Suppressor macrophage treated with lipopolysaccharide for 1 hour (primary cell): ENCODE measurements at regions not wholly inside any gene's neighbourhood (a gene's known extent, or its start where the extent isn't known, plus 50 kb on each side); places are given as distances from the start of the nearest gene placed in this dataset.

ENCODE experiments used
- DNase-seq, 3 donors: peaks; one replicate each; pipeline ENCODE4 v3.0.0-alpha.2; 2020 to 2022

- DNase-seq, result no peak
Observed at GRCh38 chr18:75554644-75555185, 127.2 kb upstream of the SMIM21 start.

DNA sequence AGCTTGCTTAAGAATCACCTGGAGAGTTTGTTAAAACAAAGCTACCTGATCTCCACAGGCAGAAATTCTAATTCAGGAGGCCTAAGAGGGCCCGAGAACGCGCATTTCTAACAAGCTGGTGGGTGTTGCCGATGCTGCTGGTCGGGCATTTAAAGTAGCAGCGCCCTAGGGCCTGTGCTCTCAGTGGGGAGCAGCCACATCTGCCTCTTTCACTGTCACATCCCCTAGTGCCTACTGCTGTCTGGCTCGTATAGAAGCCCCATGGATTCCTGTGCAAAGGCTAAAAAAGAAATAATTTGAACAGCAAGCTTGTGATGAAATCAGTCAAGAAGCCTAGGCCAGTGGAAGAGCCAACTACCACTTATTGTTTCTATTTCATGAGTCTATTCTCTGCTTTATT lies 126.7 kb upstream of the SMIM21 start:
- no peak for DNase-seq

- DNase-seq, result no peak
Observed at GRCh38 chr18:75553021-75553420, 125.5 kb upstream of the SMIM21 start.

- no peak for DNase-seq
Observed at GRCh38 chr18:75551071-75551470, 123.6 kb upstream of the SMIM21 start.

DNA sequence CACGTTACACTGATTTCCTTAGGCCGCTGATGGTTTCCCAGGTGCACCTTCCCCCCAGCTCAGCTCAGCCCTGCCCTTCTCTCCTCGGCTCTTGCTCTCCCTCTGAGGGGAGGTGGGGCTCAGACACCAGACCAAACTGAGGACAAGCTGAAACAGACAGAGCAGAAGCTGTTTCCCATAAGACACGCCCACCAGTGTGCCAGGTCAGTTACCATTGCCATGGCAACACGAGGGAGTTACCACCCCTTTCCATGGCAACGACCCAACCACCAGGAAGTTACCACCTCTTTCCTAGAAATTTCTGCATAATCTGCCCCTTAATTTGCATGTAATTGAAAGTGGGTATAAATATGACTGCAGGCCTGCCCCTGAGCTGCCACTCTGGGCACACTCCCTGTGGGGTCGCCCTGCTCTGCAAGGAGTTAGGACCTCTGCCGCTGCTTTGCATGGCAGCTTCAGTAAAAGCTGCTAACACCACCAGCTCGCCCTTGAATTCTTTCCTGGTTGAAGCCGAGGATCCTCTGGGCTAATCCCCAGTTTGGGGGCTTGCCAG lies 120.9 kb upstream of the SMIM21 start:
- DNase-seq, result no peak

DNA sequence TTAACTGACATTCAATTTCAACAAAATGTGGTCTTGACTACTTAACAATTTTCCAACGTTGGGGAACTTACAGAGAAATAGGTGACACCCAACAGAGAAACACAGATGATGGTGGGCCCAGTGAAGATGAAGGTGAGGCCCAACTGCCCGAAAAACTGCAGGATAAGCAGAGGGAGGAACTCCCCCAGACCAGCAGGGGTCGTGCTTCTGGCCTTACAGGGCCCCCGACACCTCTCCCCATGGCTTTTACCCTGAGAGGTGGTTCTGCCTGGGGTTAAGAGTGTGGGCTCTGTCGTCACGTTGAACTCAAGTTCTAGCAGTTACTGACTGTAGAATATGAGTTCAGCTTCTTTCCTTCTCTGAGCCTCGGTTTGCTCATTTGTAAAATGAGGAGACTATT lies 119.5 kb upstream of the SMIM21 start:
- DNase-seq, result no peak

DNA sequence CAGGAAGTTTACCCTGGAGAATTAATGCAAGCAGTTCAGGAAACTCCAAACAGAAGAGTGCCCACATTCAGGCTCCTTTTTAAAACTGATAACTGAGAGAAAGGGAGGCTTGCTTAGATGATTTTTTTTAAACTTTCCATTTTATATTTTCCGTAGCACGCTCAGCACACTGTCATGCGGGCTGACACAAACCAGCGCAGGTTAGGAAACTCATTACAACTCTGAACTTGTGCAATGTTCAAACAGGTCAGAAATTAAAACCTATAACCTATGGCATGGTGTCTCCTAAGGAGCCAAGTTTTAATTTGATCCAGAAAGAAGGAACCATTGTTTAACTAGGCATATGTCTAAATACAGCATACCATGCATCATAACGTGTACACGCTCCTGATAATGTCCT lies 117.7 kb upstream of the SMIM21 start:
- no peak for DNase-seq

DNA sequence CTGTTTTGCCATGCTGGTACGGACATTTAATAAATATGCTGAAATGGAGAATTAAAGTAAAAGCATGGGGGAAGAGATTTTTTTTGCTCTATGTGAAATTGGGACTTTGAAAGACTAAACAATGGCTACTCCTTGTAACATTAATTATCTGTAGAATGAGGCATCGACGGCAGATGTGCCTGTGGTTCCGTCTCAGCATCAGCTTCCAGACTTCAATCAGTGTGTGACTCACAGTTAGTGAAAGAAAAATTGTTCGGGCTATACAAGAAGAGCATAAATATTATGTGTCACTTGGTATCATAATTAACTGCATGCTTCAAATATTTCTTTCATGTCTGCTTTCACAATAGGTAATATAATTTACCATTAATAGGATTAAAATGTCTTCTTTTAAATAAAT lies 117.0 kb upstream of the SMIM21 start:
- no peak for DNase-seq

DNA sequence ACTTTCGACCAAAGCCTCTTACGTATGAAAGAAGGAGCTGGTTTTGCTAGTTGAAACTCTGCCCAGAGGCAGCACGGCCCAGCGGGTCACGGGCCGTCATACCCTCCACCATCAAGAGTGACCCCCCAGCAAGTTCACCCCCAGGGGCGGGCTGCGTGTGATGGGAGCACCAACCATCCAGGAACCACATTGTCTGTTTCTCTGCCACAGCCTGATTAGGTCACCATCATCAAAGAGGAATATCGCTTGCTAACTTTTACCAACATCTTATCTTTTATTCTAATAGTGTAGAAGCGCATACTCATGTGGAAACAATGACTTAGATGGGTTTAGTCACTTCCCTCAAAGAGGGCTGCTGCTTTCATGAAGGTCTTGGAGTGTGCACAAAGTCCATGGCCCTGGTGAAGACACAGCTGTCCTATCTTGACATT lies 116.6 kb upstream of the SMIM21 start:
- DNase-seq, result no peak

DNA sequence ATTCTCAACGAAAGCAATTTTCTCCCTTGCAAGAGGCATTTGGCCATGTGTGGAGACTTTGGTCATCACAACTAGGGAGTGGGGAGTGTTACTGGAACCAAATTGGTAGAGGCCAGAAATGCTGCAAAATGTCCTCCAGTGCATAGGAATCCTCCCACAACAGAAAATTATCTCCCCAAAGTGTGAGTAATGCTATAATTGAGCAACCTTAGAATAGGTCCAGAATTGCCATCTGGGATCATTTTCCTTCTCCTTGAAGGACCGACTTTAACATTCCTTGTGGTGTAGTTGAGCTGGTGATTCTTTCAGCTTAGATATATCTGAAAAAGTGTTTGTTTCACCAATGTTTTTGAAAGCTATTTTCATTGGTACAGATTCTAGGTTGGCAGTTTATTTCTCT lies 111.2 kb upstream of the SMIM21 start:
- no peak for DNase-seq

DNA sequence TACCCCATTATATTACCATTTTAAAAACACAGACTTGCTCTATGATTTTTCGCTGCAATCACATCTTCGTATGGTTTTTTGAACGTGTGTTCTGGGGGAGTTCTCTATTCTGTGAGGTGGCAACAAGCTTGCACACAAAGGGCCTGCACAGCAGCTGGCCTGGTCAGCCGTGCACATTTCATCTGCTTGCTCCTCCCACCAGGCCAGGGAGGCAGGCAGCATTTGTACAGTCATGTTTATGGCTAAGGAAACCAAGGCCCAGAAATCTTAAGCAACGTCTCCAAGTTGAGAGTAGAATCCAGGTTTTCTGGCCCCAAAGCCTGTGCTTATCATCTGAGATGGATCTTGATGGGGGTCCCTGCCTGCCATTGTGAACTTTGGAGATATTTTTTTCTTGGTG lies 106.4 kb upstream of the SMIM21 start:
- DNase-seq, result no peak

GRCh38 chr18:75533209-75533608 lies 105.7 kb upstream of the SMIM21 start:
- DNase-seq, result no peak

GRCh38 chr18:75531851-75532459 lies 104.5 kb upstream of the SMIM21 start:
- no peak for DNase-seq

DNA sequence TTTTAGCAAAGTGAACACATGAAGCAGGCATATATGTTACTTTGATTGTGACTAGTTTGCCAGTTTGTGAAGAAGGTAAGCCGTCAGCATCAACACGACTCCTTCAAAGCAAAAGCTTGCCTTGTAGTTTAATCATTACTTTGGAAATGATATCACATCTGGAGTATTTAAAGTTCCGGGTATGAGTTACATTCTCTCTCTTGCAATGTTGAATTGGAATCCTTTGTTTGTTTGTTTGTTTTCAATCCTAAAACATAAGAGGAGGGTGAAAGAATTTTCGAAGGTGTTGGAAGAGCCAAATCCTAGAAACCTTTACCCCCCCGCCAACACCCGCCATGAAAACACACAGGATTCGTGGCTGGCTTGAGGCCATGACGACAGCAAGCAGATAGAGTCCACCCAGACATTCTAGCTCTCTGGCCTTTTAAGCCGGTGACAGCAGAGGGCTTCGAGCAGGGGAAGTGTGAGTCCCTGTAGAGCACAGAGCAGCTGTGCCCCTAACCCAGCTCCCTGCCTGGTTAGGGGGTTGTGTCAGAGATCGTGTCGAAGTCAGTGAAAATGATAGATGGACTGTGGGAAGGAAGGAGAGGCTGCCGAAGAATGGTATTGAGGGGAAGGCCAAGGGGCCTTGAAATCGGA lies 103.8 kb upstream of the SMIM21 start:
- no peak for DNase-seq

DNA sequence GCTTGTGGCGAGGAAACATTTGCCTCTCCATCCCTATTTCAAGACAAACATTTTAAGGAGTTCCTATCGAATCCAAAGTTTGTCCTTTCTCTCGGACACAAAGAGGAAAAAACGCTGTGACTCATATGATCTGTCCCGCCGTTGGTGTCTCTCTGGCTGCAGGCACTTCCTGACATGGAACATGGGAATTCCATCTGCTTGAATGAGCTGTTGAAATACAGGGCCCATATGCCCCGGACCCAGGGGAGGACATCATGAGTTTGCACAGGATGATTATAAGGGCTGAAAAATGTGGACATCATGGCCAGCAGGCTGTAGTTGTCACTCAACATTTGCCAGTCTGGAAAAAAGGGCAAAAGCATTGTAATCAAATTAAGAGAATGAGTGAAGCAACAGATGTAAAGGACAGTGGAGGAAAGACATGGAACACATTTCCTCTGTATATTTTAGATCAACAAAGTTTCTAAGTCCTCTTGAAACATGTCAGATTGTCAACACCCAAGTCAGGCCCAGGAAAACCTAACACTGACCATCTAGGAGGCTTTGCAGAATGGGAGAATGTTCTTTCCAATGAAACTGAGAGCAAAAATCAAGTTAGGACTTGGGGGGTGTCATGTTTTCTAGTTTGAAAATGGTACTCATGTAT lies 103.2 kb upstream of the SMIM21 start:
- no peak for DNase-seq

DNA sequence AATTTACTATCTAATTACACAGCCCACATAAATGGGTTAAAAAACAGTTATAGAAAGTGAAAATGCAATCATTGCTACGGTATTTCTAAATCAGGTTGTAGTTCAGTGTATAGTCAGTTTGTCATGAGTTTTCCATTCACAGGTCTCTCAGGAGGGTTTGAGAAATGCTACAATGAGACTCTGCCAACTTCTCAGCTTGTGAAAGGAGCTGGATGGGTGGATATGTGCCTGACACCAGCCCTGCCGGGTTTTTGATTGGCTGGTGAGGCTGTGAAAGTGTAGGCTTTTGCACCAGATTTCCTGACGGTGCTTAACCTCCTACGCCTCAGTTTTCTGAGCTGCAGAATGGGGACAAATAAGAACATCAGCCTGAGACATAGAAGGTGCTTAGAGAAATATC lies 102.6 kb upstream of the SMIM21 start:
- no peak for DNase-seq

- DNase-seq, result no peak
Observed at GRCh38 chr18:75529394-75529793, 101.9 kb upstream of the SMIM21 start.

DNA sequence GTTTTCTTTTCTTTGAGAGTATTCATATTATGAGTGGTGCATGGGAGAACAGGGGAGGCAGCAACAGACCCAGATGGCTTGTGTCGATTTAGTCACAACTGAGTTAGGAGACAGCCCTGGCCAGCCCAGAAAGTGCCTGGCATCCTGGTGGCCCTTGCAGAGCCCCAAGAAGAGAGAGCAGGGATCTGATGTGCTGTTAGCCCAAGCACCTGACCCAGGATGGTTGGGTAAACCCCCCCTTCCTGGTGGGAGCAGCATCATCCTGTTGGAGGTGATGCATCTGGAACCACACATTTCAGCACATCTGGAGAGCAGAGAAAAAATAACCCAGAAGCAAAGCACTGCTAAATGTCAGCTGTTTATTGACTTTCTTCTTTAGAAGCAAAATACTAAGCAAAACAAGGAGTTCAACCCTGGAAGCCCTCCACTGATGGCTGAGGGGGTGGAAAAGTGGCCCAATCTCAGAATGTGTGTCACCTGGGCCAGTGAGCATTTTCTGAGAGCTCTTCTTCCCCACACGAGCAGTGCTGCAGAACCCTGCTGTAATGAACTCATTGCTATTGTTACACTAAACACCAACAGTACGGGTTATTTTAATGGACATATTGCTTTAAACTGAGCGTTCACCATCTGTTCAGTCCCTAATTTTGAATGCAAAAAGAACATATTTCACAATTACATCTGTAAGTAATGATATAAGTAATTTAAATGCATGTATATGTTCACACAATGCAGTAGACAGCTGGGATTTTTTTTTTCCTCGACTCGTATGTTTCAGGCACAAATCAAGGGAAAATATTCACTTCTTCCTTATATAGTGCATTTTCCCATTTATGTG lies 100.6 kb upstream of the SMIM21 start:
- no peak for DNase-seq

DNA sequence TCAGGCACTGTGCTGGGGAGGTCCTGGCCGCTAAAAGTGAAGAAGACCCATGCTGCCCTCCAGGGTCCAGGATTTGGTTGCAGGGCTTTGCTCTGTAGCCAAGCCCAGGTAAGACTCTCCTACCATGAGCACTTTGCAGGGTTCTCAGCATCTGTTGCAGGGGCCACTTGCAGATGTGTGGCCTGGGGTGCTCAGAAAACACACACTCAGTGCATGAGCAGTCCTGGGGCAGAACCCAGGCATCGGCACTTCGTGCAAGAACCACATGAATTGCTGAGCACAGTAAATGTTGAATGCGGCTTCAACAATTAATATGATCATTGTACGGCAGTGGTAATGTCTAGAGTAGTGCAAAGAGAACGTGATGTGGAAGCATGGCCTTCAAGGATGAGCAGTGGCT lies 98.5 kb upstream of the SMIM21 start:
- no peak for DNase-seq

DNA sequence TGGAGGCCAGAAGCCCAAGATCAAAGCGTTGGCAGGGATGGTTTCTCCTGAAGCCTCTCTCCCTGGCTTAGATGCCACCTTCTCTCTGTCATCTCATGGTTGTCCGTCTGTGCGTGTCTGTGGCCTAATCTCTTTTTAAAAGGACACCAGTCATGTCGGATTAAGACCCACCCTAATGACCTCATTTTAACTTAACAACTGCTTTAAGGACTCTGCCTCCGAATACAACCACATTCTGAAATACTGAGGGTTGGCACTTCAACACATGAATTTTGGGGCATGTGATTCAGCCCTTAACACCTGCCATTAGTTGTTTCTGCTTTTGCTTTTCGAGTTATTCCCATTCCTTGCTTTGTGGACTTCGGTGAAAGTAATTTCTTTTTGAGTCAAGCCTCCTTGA lies 97.8 kb upstream of the SMIM21 start:
- DNase-seq, result no peak

DNA sequence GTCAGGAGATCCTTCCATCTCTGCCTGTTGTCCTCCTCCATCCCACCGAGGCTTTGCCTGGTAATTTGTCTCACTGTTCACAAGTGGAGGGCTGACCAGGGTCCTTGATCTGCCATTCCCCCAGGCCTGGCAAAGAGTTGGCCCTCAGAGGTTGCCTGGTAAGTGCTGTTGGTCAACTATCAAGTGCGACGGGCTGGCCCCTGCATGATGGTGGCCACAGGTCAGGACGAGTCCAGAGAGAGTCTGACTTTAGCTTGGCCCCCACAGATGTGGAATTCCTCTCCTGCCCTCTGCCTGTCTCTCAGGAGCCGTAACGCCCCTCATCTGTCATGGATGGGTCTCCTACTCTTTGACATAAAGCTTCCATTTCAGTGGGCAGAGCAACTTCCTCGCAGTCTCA lies 97.3 kb upstream of the SMIM21 start:
- no peak for DNase-seq

DNA sequence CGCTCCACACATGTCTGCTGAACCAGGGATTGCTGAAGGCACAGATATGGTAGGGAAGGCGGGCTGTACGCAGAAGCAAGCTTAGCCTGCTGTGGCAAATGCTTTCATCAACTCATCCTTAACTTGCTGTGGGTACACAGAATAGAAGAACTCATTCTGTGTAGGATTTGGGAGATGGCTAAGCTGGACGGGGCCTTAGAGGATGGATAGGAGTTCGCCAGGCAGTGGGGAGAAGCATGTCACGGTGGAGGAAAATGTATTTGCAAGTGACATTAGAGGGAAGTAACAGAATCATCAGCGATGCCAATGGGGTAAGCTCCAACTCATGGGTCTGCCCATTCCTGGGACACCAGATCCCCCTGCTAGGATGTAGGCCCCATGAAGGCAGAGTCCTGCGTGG lies 96.7 kb upstream of the SMIM21 start:
- no peak for DNase-seq

DNA sequence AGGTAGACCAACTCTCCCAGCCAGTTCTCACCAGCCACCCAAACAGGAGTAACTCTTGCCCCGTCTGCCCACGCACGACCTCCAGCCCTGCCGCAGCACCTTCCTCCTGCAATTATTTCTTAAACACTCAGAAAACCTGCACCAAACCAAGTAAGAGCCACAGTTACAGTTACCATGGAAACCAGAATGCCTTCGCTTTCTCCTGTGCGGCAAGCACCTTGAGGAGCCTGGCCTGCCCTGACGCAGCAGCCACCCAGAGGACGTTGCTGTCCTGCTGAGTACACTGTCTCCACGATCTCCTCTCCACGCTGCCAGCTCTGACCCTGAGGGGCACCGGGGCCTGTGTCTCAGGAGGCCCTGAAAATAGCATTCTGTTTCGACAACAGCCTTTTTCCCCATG lies 94.3 kb upstream of the SMIM21 start:
- DNase-seq, result no peak
